ENCODE measurements at regions not wholly inside any gene's neighbourhood (a gene's known extent, or its start where the extent isn't known, plus 50 kb on each side); places are given as distances from the start of the nearest gene placed in this dataset.

DNA sequence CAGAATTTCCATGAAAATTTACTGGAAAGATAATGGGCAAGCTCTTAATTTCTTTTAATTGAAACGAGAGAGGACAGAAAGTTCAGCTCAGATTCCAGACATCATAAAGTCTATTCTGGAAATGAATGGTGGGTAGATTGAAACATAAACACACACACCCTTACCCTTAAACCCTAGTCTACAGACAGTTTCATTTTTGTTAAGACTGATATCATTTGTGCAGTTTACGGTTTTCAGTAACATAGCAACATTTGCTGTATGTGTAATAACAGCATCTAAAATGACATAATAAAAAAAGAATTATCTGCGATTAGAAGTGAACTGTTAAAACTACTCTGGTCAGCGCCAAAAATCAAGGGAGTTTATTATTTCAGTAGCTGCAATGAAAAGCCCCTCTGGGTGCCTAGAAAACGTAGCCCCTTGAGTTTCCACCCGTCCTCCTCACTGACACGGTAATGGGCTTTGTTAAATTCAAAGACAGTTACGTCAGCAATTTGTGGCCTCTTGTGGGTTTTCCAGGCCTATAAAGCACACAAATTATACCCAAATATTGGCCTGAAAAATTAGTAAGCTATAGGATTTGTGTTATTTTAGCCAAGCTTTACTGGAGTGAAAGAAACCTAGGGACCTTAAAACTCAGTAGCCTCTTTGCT is 520.6 kb upstream of the SOX9 start (continued):
- TF ChIP-seq, protein P1, sequence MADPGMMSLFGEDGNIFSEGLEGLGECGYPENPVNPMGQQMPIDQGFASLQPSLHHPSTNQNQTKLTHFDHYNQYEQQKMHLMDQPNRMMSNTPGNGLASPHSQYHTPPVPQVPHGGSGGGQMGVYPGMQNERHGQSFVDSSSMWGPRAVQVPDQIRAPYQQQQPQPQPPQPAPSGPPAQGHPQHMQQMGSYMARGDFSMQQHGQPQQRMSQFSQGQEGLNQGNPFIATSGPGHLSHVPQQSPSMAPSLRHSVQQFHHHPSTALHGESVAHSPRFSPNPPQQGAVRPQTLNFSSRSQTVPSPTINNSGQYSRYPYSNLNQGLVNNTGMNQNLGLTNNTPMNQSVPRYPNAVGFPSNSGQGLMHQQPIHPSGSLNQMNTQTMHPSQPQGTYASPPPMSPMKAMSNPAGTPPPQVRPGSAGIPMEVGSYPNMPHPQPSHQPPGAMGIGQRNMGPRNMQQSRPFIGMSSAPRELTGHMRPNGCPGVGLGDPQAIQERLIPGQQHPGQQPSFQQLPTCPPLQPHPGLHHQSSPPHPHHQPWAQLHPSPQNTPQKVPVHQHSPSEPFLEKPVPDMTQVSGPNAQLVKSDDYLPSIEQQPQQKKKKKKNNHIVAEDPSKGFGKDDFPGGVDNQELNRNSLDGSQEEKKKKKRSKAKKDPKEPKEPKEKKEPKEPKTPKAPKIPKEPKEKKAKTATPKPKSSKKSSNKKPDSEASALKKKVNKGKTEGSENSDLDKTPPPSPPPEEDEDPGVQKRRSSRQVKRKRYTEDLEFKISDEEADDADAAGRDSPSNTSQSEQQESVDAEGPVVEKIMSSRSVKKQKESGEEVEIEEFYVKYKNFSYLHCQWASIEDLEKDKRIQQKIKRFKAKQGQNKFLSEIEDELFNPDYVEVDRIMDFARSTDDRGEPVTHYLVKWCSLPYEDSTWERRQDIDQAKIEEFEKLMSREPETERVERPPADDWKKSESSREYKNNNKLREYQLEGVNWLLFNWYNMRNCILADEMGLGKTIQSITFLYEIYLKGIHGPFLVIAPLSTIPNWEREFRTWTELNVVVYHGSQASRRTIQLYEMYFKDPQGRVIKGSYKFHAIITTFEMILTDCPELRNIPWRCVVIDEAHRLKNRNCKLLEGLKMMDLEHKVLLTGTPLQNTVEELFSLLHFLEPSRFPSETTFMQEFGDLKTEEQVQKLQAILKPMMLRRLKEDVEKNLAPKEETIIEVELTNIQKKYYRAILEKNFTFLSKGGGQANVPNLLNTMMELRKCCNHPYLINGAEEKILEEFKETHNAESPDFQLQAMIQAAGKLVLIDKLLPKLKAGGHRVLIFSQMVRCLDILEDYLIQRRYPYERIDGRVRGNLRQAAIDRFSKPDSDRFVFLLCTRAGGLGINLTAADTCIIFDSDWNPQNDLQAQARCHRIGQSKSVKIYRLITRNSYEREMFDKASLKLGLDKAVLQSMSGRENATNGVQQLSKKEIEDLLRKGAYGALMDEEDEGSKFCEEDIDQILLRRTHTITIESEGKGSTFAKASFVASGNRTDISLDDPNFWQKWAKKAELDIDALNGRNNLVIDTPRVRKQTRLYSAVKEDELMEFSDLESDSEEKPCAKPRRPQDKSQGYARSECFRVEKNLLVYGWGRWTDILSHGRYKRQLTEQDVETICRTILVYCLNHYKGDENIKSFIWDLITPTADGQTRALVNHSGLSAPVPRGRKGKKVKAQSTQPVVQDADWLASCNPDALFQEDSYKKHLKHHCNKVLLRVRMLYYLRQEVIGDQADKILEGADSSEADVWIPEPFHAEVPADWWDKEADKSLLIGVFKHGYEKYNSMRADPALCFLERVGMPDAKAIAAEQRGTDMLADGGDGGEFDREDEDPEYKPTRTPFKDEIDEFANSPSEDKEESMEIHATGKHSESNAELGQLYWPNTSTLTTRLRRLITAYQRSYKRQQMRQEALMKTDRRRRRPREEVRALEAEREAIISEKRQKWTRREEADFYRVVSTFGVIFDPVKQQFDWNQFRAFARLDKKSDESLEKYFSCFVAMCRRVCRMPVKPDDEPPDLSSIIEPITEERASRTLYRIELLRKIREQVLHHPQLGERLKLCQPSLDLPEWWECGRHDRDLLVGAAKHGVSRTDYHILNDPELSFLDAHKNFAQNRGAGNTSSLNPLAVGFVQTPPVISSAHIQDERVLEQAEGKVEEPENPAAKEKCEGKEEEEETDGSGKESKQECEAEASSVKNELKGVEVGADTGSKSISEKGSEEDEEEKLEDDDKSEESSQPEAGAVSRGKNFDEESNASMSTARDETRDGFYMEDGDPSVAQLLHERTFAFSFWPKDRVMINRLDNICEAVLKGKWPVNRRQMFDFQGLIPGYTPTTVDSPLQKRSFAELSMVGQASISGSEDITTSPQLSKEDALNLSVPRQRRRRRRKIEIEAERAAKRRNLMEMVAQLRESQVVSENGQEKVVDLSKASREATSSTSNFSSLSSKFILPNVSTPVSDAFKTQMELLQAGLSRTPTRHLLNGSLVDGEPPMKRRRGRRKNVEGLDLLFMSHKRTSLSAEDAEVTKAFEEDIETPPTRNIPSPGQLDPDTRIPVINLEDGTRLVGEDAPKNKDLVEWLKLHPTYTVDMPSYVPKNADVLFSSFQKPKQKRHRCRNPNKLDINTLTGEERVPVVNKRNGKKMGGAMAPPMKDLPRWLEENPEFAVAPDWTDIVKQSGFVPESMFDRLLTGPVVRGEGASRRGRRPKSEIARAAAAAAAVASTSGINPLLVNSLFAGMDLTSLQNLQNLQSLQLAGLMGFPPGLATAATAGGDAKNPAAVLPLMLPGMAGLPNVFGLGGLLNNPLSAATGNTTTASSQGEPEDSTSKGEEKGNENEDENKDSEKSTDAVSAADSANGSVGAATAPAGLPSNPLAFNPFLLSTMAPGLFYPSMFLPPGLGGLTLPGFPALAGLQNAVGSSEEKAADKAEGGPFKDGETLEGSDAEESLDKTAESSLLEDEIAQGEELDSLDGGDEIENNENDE (IDR thresholded peaks at IDR 0.05; ENCODE audit: insufficient replicate concordance, low read length), result no peak
- TF ChIP-seq, protein P2, sequence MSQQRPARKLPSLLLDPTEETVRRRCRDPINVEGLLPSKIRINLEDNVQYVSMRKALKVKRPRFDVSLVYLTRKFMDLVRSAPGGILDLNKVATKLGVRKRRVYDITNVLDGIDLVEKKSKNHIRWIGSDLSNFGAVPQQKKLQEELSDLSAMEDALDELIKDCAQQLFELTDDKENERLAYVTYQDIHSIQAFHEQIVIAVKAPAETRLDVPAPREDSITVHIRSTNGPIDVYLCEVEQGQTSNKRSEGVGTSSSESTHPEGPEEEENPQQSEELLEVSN (IDR thresholded peaks at IDR 0.05), result no peak
- TF ChIP-seq SAP30 (IDR thresholded peaks at IDR 0.05; ENCODE audit: insufficient read depth, insufficient replicate concordance, low read length), result no peak
- TF ChIP-seq POLR2A (IDR thresholded peaks at IDR 0.05; ENCODE audit: control extremely low read depth in 1 of 2, low read depth in 2 of 2, low read length in 2 of 2), result no peak
- TF ChIP-seq GTF2F1 (IDR thresholded peaks at IDR 0.05; ENCODE audit: borderline replicate concordance, low read depth, low read length), result no peak
- TF ChIP-seq HDAC2 (IDR thresholded peaks at IDR 0.05; ENCODE audit: borderline replicate concordance in 1 of 2, low read depth in 2 of 2, low read length in 2 of 2), result no peak
- TF ChIP-seq, protein P3, sequence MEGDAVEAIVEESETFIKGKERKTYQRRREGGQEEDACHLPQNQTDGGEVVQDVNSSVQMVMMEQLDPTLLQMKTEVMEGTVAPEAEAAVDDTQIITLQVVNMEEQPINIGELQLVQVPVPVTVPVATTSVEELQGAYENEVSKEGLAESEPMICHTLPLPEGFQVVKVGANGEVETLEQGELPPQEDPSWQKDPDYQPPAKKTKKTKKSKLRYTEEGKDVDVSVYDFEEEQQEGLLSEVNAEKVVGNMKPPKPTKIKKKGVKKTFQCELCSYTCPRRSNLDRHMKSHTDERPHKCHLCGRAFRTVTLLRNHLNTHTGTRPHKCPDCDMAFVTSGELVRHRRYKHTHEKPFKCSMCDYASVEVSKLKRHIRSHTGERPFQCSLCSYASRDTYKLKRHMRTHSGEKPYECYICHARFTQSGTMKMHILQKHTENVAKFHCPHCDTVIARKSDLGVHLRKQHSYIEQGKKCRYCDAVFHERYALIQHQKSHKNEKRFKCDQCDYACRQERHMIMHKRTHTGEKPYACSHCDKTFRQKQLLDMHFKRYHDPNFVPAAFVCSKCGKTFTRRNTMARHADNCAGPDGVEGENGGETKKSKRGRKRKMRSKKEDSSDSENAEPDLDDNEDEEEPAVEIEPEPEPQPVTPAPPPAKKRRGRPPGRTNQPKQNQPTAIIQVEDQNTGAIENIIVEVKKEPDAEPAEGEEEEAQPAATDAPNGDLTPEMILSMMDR (IDR thresholded peaks at IDR 0.05; ENCODE audit: control extremely low read depth in 1 of 3, insufficient read depth in 1 of 3, low read depth in 1 of 3, low read length in 3 of 3), result no peak
